Muscle of leg (tissue), 3 donors: ENCODE measurements at regions not wholly inside any gene's neighbourhood (a gene's known extent, or its start where the extent isn't known, plus 50 kb on each side); places are given as distances from the start of the nearest gene placed in this dataset.

Experiments
- DNase-seq: peaks from one replicate; pipeline ENCODE4 v3.0.0; 2013
- H3K27ac ChIP-seq: one replicate; pipeline ENCODE4 v1.5.1; 2013; ENCODE audit warnings: mild to moderate bottlenecking, low read length, control low read depth
- H3K27me3 ChIP-seq: one replicate; pipeline ENCODE4 v1.6.1; 2013; ENCODE audit warnings: low read length; ENCODE audit not compliant: control insufficient read depth, insufficient read depth
- H3K36me3 ChIP-seq: one replicate; pipeline ENCODE4 v1.6.1; 2013; ENCODE audit warnings: low read length; ENCODE audit not compliant: control insufficient read depth, insufficient read depth
- H3K4me1 ChIP-seq: one replicate; pipeline ENCODE4 v1.6.1; 2013; ENCODE audit warnings: low read length; ENCODE audit not compliant: control insufficient read depth, insufficient read depth
- H3K4me3 ChIP-seq: one replicate; pipeline ENCODE4 v1.5.1; 2013; ENCODE audit warnings: low read length, control low read depth
- H3K9me3 ChIP-seq: replicated peaks from 2 replicates; pipeline ENCODE4 v1.6.1; 2013; ENCODE audit warnings: low read depth, low read length; ENCODE audit not compliant: control insufficient read depth
- WGBS: methylation state at CpG from one replicate; pipeline ENCODE4 v1.1.5; 2013; ENCODE audit warnings: missing lambda C conversion rate; ENCODE audit not compliant: insufficient coverage; 5-methylcytosine and 5-hydroxymethylcytosine counted together

DNA sequence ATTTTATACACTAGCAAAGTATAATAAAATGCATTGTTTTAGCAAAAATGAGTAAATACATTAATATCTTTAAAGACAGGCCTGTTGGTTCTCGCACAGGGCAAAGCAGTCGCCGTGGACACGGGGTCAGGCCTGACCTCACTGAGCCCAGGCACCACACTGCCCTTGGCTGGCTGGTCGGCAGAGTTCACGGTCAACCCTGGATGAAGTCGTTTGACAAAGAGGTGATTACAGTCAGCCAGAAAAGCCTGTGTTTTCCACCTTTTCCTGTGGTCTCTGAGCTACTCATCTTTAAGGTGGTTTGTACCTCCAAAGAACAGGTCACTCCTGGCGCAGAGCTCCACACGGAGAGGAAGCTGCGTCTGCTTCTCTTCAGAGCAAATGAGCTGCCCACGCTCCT, 191.5 kb downstream of the DLL1 start:
- Histone ChIP-seq H3K4me1 (peaks cover 31% of the 10 kb centered on the region), H3K27me3 (peaks cover under 1% of the 10 kb centered on the region), H3K36me3 (no peaks in the 10 kb centered on the region), H3K4me3 (no peak overlapping the region), H3K27ac (no peak overlapping the region), H3K9me3 (no peaks in the 10 kb centered on the region)
- WGBS: 76% methylated on average over 11 of the region's 11 CpGs
- no peak for DNase-seq

DNA sequence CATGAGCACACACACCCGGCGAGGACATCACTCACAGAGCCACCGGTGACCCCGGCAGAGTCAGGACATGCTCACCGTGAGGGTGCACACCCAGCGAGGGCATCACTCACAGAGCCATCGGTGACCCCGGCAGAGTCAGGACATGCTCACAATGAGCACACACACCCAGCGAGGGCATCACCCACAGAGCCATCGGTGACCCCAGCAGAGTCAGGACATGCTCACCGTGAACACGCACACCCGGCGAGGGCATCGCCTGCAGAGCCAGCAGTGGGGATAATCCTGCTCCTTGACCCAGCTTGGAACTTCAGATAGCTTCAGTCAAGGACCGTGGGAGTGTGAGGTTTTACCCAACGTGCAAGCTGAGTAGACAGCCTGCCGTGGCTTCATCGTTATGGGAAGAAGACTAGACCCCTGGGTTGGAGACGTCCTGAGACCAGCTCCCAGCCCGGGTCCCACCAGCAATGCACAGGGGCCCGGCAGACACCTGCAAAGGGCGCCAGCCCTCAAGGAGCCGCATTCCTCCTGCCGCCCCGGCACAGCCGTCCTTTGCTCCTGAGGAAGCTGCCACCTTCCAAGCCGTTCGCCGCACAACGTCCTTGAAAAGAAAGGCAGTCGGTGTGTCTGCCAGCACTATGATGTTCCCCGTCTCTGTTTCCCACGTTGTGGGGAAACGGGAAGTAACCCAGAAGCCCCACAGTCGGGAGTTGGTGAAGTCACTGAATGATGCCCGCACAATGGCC, 192.3 kb downstream of the DLL1 start:
- Histone ChIP-seq H3K36me3 (no peaks in the 10 kb centered on the region), H3K27ac (no peak overlapping the region), H3K4me3 (no peak overlapping the region), H3K4me1 (peaks cover 31% of the 10 kb centered on the region), H3K27me3 (peaks cover 5% of the 10 kb centered on the region), H3K9me3 (no peaks in the 10 kb centered on the region)
- 85% methylated on average over 35 of the region's 37 CpGs for WGBS
- no peak for DNase-seq

DNA sequence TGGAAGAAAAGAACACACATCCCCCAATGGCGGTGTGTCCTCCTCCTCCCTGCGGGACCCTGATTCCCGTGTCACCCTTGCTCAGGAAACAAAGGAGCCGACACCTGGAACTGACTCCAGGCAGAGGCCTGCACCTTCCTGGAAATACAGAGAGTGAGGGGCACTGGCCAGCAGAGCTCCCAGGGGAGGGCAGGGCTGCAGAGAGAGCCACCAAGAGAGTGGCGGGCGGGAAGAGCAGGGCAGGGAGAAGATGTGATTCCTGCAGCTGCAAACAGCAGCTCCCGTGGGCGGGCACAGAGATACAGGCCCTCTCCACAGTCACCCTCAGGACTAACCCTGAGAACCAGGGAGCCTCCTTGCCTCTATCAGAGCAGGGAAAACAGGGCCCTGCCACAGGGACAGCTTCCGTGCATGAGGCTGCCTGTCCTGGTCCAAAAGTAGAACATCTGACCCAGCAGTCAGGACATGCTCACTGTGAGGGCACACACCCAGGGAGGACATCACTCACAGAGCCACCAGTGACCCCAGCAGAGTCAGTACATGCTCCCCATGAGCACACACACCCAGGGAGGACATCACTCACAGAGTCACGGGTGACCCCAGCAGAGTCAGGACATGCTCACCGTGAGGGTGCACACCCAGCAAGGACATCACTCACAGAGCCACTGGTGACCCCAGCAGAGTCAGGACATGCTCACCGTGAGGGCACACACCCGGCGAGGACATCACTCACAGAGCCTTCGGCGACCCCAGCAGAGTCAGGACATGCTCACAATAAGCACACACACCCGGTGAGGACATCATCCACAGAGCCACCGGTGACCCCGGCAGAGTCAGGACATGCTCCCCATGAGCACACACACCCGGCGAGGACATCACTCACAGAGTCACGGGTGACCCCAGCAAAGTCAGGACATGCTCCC, 193.1 kb downstream of the DLL1 start:
- no peaks in the 10 kb centered on the region for H3K36me3 ChIP-seq
- H3K9me3 ChIP-seq: no peaks in the 10 kb centered on the region
- H3K27me3 ChIP-seq: peaks cover 10% of the 10 kb centered on the region
- DNase-seq: no peak
- WGBS: 66% methylated on average over 19 of the region's 22 CpGs
- no peak overlapping the region for H3K27ac ChIP-seq
- no peak overlapping the region for H3K4me3 ChIP-seq
- peaks cover 31% of the 10 kb centered on the region for H3K4me1 ChIP-seq

DNA sequence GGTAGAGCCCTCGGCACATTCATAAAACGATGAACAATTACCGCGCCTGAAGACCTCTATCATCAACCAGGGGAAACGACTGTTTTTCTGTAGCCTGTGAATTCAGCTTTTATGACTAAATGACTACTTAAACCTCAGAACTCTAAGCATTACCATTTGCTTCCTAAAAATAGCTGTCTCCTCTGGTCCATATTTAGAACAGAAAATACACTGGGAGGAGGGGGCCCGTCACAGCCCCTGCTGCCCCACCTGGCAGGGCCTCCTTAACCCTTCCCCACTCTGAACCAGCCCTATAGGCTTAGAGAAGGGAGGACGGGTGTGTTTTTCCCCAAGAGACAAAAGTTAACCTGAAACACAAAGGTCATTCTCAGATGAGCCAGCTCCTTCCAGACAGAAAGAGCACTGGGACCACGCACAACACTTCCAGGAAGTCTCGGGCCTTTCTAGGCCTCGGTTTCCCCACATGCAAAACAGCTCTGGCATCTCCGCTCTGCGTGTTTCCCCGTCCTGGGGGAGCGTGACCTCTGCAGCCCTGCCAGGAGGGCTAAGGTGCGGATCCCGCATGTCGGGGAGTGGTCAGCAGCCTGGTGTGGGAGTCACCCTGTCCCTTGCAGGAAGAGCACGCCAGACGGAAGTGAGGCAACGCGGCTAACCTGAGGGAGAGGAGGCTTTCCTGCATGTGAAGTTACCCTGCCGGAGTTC, 193.9 kb downstream of the DLL1 start:
- no peak overlapping the region for H3K4me3 ChIP-seq
- H3K4me1 ChIP-seq: peaks cover 31% of the 10 kb centered on the region
- WGBS: 56% methylated on average over 20 of the region's 22 CpGs
- peak; percentile 33 for DNase-seq
- H3K27ac ChIP-seq: peak overlapping the region; percentile 54
- H3K27me3 ChIP-seq: peaks cover 13% of the 10 kb centered on the region
- H3K9me3 ChIP-seq: no peaks in the 10 kb centered on the region
- no peaks in the 10 kb centered on the region for H3K36me3 ChIP-seq

GRCh38 chr6:170096191-170096802, 194.6 kb downstream of the DLL1 start:
- no peaks in the 10 kb centered on the region for H3K36me3 ChIP-seq
- H3K27me3 ChIP-seq: peaks cover 13% of the 10 kb centered on the region
- peaks cover 31% of the 10 kb centered on the region for H3K4me1 ChIP-seq
- 30% methylated on average over 16 of the region's 23 CpGs for WGBS
- DNase-seq: no peak
- peak overlapping the region; percentile 54 for H3K27ac ChIP-seq
- H3K9me3 ChIP-seq: no peaks in the 10 kb centered on the region
- H3K4me3 ChIP-seq: no peak overlapping the region

GRCh38 chr6:170095273-170095981, 195.5 kb downstream of the DLL1 start:
- no peaks in the 10 kb centered on the region for H3K36me3 ChIP-seq
- 73% methylated on average over 17 of the region's 21 CpGs for WGBS
- H3K27ac ChIP-seq: no peak overlapping the region
- DNase-seq: no peak
- peaks cover 13% of the 10 kb centered on the region for H3K27me3 ChIP-seq
- peaks cover 31% of the 10 kb centered on the region for H3K4me1 ChIP-seq
- no peaks in the 10 kb centered on the region for H3K9me3 ChIP-seq
- H3K4me3 ChIP-seq: no peak overlapping the region

DNA sequence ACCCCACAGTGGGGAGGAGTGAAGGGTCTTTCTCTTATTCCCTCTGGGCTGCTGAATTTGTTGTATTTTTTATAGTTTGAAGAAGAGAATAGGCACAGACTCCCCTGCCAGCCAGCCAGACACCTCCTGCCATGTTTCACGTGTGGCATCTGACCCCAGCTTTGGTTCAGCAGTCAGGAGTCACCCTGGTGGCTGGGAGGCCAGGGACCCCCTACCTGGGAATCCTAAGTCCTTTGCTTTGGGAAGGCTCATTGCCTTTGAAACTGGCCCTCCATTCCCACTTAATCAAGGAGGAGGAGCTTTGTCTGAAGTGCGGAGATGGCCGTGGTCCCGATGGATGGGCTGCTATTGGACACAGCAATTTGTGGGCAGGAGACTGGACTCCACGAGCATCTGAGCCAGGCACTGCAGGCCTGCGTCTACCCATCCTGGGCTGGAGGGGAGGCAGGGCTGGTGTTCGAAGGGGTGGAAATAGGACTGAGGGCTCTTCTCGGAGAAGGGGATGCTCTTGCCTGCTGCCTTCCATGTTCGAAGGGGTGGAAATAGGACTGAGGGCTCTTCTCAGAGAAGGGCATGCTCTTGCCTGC, 196.1 kb downstream of the DLL1 start:
- Histone ChIP-seq H3K4me3 (no peak overlapping the region), H3K27ac (no peak overlapping the region), H3K27me3 (peaks cover 13% of the 10 kb centered on the region), H3K9me3 (no peaks in the 10 kb centered on the region), H3K36me3 (no peaks in the 10 kb centered on the region), H3K4me1 (peaks cover 31% of the 10 kb centered on the region)
- no peak for DNase-seq
- 84% methylated on average over 6 of the region's 9 CpGs for WGBS

DNA sequence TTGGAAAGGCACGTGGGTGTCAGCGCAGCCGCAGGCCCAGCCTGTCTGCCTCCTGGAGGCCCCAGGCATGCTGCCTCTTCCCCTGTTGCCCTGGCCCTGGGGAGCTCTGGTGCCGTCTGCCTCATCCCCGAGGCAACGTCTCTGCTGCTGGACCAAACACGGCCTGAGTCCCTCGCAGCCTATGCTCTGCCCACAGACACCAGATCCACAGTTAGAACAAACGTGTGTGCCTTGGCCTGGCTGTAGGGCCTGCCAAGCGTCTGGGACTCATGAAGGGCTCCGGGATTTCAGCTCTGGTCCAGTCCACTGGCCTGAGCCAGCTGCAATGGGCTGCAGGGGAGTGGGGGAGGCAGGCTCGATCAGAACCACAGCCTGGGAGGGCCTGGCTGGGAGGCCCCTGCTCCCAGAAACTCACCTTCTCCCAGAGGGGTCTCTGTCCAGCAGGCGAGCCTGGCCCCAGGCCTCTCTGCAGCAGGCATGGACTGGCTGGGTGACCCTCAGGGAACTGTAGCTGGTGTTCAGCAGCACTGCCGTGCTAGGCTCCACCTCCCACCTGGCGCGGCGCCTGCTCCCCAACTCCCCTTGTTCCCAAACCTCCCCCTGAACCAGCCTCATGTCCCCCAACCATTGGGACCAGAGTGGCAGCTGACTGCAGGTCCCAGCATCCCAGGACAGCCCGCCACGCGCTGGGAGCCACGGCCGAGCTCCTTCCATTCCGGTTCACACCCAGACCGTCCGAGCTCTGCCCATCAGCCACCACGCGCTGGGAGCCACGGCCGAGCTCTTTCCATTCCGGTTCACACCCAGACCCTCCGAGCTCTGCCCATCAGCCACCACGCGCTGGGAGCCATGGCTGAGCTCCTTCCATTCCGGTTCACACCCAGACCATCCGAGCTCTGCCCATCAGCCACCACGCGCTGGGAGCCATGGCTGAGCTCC, 197.0 kb downstream of the DLL1 start:
- Histone ChIP-seq H3K4me3 (no peak overlapping the region), H3K36me3 (no peaks in the 10 kb centered on the region), H3K27me3 (peaks cover 13% of the 10 kb centered on the region), H3K9me3 (no peaks in the 10 kb centered on the region), H3K4me1 (peaks cover 33% of the 10 kb centered on the region), H3K27ac (no peak overlapping the region)
- DNase-seq: no peak
- WGBS: 69% methylated on average over 33 of the region's 37 CpGs
